HG03064 (cell line): ENCODE measurements at regions not wholly inside any gene's neighbourhood (a gene's known extent, or its start where the extent isn't known, plus 50 kb on each side); places are given as distances from the start of the nearest gene placed in this dataset.
"Not testable (repeated sequence)": the region's sequence is repeated elsewhere in the genome, so short reads cannot be mapped to it uniquely, and the experiment has no call there.

Experiments used
- ATAC-seq: cut with Tn5 transposase; IDR thresholded peaks from one replicate; pipeline ENCODE4 v1.9.1; 2021; ENCODE audit warnings: low read depth; ENCODE audit not compliant: unreplicated experiment

GRCh38 chr13:65342541-65343337, 1887.4 kb downstream of the PCDH9 start:
- no peak for ATAC-seq

- ATAC-seq, result no peak
Measured at GRCh38 chr13:65339241-65339640, 1890.9 kb downstream of the PCDH9 start.

- no peak for ATAC-seq
Measured at GRCh38 chr13:65336916-65337315, 1893.2 kb downstream of the PCDH9 start.

- no peak for ATAC-seq
Measured at GRCh38 chr13:65336087-65336749, 1893.9 kb downstream of the PCDH9 start.

GRCh38 chr13:65330691-65331090, 1899.4 kb downstream of the PCDH9 start:
- ATAC-seq, result no peak

GRCh38 chr13:65330287-65330686, 1899.8 kb downstream of the PCDH9 start:
- no peak for ATAC-seq

GRCh38 chr13:65323192-65323591, 1906.9 kb downstream of the PCDH9 start:
- not testable (repeated sequence) for ATAC-seq

- ATAC-seq, result not testable (repeated sequence)
Measured at GRCh38 chr13:65321423-65321822, 1908.7 kb downstream of the PCDH9 start.

GRCh38 chr13:65314008-65314407, 1916.1 kb downstream of the PCDH9 start:
- ATAC-seq, result no peak

- ATAC-seq, result no peak
Measured at GRCh38 chr13:65310663-65311328, 1919.3 kb downstream of the PCDH9 start.

- ATAC-seq, result no peak
Measured at GRCh38 chr13:65309906-65310305, 1920.2 kb downstream of the PCDH9 start.

GRCh38 chr13:65308729-65309128, 1921.4 kb downstream of the PCDH9 start:
- not testable (repeated sequence) for ATAC-seq

GRCh38 chr13:65307056-65307455, 1923.1 kb downstream of the PCDH9 start:
- ATAC-seq, result no peak

- no peak for ATAC-seq
Measured at GRCh38 chr13:65302691-65303090, 1927.4 kb downstream of the PCDH9 start.

- no peak for ATAC-seq
Measured at GRCh38 chr13:65301506-65301905, 1928.6 kb downstream of the PCDH9 start.

GRCh38 chr13:65300220-65300619, 1929.9 kb downstream of the PCDH9 start:
- no peak for ATAC-seq

- ATAC-seq, result no peak
Measured at GRCh38 chr13:65293530-65294198, 1936.5 kb downstream of the PCDH9 start.

- no peak for ATAC-seq
Measured at GRCh38 chr13:65292488-65292901, 1937.6 kb downstream of the PCDH9 start.

GRCh38 chr13:65287405-65287804, 1942.7 kb downstream of the PCDH9 start:
- no peak for ATAC-seq

GRCh38 chr13:65275838-65276630, 1954.1 kb downstream of the PCDH9 start:
- ATAC-seq, result no peak
